ENCODE measurements at regions not wholly inside any gene's neighbourhood (a gene's known extent, or its start where the extent isn't known, plus 50 kb on each side); places are given as distances from the start of the nearest gene placed in this dataset.
"Not testable (repeated sequence)": the region's sequence is repeated elsewhere in the genome, so short reads cannot be mapped to it uniquely, and the experiment has no call there.

DNA sequence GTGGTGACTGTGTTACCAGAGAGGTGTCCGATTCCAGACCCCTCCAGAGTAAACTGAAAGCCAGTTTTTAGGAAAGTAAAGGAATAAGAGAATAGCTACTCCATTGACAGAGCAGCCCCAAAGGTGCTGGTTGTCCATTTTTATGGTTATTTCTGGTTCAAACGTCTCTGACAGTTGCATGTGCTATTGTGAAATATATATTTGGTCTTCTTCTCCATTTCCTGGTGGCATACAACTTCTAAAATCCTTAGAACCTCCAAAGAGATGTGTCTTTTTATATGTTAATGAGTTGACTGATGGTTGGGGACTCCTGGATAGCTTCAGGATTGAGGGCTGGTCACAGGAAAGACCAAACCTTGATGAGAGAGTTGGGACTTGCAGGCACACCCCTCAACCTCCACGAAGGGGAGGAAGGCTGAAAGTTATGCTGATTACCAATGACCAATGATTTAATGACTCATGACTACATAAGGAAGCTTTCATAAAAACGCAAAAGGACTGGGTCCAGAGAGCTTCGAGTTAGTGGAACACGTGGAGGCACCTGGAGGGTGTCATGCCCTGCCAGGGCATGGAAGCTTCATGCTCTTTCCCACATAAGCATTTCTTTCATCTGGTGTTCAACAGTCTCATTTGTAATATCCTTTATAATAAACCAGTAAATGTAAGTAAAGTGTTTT, 100.7 kb downstream of the SLC16A1 start:
- no peak for DNase-seq

DNA sequence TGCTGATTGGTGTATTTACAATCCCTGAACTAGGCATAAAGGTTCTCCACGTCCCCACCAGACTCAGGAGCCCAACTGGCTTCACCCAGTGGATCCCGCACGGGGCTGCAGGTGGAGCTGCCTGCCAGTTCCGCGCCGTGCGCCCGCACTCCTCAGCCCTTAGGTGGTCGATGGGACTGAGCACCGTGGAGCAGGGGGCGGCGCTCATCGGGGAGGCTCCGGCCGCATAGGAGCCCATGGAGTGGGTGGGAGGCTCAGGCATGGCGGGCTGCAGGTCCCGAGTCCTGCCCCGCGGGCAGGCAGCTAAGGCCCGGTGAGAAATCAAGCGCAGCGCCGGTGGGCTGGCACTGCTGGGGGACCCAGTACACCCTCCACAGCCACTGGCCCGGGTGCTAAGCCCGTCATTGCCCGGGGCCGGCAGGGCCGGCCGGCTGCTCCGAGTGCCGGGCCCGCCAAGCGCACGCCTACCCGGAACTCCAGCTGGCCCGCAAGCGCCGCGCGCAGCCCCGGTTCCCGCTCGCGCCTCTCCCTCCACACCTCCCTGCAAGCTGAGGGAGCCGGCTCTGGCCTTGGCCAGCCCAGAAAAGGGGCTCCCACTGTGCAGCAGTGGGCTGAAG, 101.5 kb downstream of the SLC16A1 start:
- DNase-seq = not testable (repeated sequence)

- DNase-seq = not testable (repeated sequence)
Observed at GRCh38 chr1:112853915-112854314, 102.1 kb downstream of the SLC16A1 start.

- DNase-seq = no peak
Observed at GRCh38 chr1:112852934-112853333, 103.1 kb downstream of the SLC16A1 start.

- DNase-seq = no peak
Observed at GRCh38 chr1:112852276-112852675, 103.7 kb downstream of the SLC16A1 start.

DNA sequence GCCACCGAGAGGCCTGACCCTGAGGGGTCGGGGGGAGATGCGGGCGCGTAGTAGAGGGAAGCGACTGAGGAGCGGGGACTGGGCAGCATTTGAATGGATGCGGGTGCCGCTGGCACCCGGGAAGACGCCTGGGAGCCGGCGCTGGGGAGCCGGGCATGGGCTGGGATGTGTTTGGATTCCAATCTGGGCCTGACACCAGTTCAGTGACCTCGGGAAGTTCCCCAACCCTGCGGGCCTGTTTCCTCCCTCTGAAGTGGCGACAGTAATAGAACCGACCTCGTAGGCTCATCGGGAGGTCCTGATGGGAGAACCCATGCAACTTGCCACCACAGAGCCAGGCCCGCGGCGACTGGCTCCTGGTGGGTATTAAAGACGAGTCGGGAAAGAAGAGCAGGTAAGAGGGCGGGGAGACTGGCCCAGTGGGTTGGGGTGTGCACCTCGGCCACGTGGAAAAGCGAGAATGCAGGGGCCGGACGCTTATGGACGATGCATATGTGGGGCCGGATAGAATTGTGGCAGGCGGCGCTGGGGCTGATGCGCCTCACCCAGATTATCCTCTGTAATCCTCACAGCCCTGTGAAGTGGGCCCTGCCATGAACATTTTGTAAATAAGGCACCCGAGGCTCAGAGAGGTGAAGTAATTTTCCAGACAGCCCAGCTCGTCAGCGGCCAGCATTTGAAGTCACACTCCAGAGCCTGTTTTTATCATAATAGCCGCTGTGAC, 105.8 kb downstream of the SLC16A1 start:
- no peak for DNase-seq

DNA sequence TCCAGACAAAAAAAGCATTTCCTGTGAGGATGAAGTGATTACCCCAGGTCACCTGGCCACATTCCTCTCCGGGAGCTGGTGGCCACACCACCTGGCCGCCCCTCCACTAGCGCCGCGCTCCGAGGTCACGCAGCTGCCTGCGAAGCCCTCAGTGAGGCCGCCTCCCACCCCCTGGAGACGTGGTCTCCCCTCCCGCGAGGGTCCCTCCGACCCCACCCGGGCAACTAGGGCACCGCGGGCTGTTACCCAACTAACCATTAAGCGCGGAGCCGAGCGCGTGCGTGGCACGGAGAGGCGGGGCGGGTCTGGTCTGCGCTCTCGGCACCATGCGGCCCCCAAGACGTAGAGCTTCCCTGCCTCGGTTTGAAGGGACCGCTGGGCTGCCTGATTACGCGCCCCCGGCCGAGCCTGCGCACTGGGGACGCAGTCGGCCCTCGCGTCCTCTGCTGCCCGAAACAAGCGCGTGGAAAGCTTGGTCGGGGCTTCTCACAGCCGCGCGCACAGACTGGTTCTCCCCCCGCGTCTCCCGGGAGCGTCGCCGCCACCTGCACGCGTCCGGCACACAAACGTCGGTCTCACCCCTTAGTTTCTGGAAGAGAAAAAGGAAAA, 106.5 kb downstream of the SLC16A1 start:
- DNase-seq = no peak

GRCh38 chr1:112841825-112842224, 114.2 kb downstream of the SLC16A1 start:
- DNase-seq = no peak

DNA sequence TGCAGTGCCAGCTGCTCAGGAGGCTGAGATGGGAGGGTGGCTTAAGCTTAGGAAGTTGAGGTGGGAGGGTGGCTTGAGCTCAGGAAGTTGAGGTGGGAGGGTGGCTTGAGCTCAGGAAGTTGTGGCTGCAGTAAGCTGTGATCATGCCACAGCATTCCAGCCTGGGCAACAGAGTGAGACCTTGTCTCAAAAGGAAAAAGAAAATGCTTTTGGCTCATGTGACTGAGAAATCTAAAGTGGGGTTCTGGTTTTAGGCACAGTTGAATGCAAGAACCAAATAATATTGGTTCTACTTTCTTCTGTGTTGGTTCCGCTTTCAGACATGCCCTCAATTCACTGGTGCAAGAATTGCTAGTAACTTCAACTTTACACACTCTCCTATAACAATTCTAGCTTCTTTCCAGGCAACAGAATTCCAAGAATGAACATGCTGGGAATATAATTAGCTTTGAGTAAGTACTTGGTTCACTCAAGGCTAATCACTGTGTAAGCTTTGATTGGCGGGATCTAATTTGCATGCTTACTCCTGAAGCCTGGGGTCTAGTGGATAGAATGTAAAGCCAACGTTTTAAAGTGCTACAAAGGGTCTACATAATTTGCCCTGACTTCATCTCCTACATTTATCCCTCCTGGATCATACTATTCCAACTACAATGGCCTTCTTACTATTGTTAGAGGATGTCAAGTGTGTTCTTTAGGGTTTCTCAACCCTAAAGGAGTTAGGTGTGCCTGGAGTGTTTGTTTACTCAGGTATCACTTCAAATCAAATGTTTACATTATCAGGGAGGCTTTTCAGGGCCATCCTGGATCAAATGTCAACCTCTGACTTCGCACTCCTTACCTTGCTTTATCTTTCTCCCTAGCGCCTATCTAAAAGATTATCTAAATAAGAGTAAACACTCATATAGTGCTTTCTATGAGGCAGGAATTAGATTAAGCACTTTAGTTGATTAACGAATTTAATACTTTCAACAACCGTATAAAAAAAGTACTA, 115.1 kb downstream of the SLC16A1 start:
- no peak for DNase-seq

- DNase-seq = no peak
Observed at GRCh38 chr1:112836642-112837041, 119.4 kb downstream of the SLC16A1 start.

GRCh38 chr1:112833806-112834205, 118.7 kb upstream of the PPM1J start:
- DNase-seq = no peak

GRCh38 chr1:112832259-112832658, 117.1 kb upstream of the PPM1J start:
- DNase-seq = not testable (repeated sequence)

- not testable (repeated sequence) for DNase-seq
Observed at GRCh38 chr1:112829691-112830090, 114.6 kb upstream of the PPM1J start.

DNA sequence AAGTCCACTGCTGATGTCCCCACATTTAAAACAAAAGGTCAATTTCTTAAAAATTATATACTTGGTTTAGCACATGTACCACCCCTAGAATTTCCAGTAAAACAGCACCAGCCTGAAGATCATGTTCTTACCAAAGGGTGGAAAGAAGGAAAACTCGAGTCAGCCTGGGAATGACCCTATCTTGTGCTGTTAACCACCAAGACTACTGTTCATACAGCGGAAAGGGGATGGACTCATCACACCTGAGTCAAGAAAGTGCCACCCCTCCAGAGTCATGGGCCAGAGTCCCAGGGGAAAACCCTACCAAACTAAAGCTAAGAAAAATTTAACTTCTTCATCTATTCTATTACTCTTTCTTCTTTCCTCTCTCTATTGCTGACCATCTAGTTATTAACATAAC, 113.6 kb upstream of the PPM1J start:
- no peak for DNase-seq

DNA sequence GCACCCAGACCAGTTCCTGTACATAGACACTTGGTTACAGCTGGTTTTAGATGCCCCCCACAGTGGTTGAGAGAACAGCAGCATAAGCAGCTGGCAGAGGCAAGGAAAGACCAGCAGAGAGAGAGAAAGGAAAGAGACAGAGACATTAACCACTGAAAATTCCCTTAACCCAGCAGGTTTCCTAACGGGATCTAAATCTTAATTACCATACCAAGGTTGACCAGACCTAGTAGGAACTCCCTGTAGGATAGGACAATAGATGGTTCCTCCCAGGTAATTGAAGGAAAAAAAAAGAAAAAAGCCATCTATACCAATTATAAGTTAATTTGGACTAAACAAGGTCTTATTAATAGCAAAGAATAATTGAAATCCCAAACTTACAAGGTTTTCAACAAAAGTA, 112.3 kb upstream of the PPM1J start:
- not testable (repeated sequence) for DNase-seq

- no peak for DNase-seq
Observed at GRCh38 chr1:112826217-112826944, 111.2 kb upstream of the PPM1J start.

DNA sequence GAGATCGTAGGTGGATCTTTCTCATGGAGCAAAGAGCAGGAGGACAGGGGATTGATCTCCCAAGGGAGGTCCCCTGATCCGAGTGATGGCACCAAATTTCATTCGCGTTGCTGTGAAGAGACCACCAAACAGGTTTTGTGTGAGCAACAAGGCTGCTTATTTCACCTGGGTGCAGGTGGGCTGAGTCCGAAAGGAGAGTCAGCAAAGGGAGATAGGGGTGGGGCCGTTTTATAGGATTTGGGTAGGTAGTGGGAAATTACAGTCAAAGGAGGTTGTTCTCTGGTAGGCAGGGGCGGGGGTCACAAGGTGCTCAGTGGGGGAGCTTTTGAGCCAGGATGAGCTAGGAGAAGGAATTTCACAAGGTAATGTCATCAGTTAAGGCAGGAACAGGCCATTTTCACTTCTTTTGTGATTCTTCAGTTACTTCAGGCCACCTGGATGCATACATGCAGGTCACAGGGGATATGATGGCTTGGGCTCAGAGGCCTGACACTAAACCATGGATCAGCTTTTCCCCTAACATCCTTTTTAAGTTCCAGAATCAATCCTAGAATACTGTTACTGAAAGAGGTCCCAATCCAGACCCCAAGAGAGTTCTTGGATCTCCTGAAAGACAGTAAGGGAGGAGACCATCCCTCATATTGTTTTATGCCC, 110.6 kb upstream of the PPM1J start:
- DNase-seq = not testable (repeated sequence)

- DNase-seq = not testable (repeated sequence)
Observed at GRCh38 chr1:112825075-112825474, 109.9 kb upstream of the PPM1J start.

- not testable (repeated sequence) for DNase-seq
Observed at GRCh38 chr1:112821307-112822063, 106.4 kb upstream of the PPM1J start.

- no peak for DNase-seq
Observed at GRCh38 chr1:112818990-112819689, 104.0 kb upstream of the PPM1J start.
